HL-60 (cell line): ENCODE measurements at regions not wholly inside any gene's neighbourhood (a gene's known extent, or its start where the extent isn't known, plus 50 kb on each side); places are given as distances from the start of the nearest gene placed in this dataset.
A peak's percentile ranks its signal among the peaks of the same experiment; 100 is the strongest.

ENCODE experiments used
- DNase-seq, 2 experiments: peaks; one replicate each; pipeline ENCODE4 v3.0.0-alpha.2; 2010 to 2020; ENCODE audit warnings: low read depth in 1 of 2, low spot score in 1 of 2
- H3K27ac ChIP-seq: fragments of 250-450 bp; sonication (Bioruptor Pico); replicated peaks from 2 replicates; pipeline ENCODE4 v1.5.1; 2020; ENCODE audit warnings: mild to moderate bottlenecking, moderate library complexity
- H3K27me3 ChIP-seq: fragments of 250-450 bp; sonication (Bioruptor Pico); 2 replicates; pipeline ENCODE4 v1.5.1; 2021; ENCODE audit warnings: mild to moderate bottlenecking, moderate library complexity; ENCODE audit not compliant: insufficient read depth, poor library complexity, severe bottlenecking
- H3K4me3 ChIP-seq: replicated peaks from 2 replicates; pipeline ENCODE4 v1.5.1; 2011; ENCODE audit warnings: mild to moderate bottlenecking, control low read depth, low read length; ENCODE audit not compliant: insufficient read depth
- GABPA ChIP-seq: IDR thresholded peaks from 2 replicates; pipeline ENCODE4 v1.6.1; 2012; ENCODE audit warnings: low read depth
- POLR2AphosphoS5 ChIP-seq: IDR thresholded peaks from 2 replicates; pipeline ENCODE4 v1.6.1; 2012; ENCODE audit warnings: low read depth
- REST ChIP-seq: IDR thresholded peaks from 2 replicates; pipeline ENCODE4 v1.6.1; 2012; ENCODE audit warnings: low read depth; ENCODE audit not compliant: insufficient replicate concordance
- SPI1 ChIP-seq: IDR thresholded peaks from 2 replicates; pipeline ENCODE4 v1.6.1; 2012; ENCODE audit warnings: low read depth, mild to moderate bottlenecking, borderline replicate concordance
- TF ChIP-seq, protein P1 (sequence below): IDR thresholded peaks from one replicate; pipeline ENCODE4 v1.5.1; 2011; ENCODE audit warnings: low read length, control low read depth, inconsistent platforms; ENCODE audit not compliant: insufficient read depth

DNA sequence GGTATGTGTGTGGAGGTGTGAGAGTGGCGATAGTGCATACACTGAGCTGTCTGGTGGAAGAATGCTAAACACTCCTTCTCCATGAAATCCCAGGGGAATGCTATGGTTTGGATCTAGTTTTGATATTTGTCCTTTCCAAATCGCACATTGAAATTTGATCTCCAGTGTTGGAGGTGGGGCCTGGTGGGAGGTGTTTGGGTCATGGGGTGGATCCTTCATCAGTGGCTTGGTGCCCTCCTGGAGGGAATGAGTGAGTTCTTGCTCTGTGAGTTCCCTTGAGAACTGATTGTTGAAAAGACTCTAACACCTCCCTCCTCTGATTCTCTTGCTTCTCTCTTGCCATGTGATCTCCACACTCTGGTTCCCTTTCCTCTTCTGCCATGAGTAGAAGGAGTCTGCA, 114.1 kb upstream of the HHIP start:
- DNase-seq = no peak
- H3K4me3 ChIP-seq = no peak overlapping the region
- no peak overlapping the region for H3K27ac ChIP-seq
- H3K27me3 ChIP-seq = no peaks in the 10 kb centered on the region
- TF ChIP-seq REST (no peak), POLR2AphosphoS5 (no peak), SPI1 (no peak), GABPA (no peak)
- TF ChIP-seq, protein P1, sequence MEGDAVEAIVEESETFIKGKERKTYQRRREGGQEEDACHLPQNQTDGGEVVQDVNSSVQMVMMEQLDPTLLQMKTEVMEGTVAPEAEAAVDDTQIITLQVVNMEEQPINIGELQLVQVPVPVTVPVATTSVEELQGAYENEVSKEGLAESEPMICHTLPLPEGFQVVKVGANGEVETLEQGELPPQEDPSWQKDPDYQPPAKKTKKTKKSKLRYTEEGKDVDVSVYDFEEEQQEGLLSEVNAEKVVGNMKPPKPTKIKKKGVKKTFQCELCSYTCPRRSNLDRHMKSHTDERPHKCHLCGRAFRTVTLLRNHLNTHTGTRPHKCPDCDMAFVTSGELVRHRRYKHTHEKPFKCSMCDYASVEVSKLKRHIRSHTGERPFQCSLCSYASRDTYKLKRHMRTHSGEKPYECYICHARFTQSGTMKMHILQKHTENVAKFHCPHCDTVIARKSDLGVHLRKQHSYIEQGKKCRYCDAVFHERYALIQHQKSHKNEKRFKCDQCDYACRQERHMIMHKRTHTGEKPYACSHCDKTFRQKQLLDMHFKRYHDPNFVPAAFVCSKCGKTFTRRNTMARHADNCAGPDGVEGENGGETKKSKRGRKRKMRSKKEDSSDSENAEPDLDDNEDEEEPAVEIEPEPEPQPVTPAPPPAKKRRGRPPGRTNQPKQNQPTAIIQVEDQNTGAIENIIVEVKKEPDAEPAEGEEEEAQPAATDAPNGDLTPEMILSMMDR = no peak

DNA sequence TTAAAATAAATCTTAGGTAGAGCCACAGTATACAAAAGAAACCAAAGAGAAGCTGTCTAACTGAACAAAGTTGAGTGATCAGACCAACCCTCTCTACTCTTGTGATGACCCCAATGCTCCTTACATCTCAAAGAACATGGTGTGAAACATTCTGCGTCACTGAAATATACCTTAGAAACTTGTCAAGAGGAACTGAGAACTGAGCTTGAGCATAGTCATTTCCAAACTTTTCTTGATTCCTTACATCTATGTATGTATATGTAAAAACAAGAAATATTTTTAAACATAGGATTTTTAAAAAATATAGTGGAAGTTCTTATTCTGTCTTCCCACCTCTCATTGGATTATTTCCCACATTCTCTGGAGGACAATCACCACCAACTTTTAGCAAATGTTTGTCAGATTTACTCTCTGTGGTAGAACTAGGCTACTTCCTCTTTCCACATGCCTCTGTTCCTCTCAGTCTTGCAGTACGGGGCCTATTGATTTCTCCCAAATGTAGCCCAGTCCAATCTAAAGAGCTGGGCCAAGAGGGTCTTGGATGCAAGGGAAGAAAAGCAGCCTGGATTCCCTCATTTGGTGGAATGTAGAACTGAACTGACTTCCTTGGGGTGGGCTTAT, 98.2 kb upstream of the HHIP start:
- TF ChIP-seq, protein P1 = no peak
- TF ChIP-seq SPI1 (peak; percentile 62; the same call in 1 of the 2 replicates), GABPA (no peak), REST (no peak)
- no peak overlapping the region for H3K27ac ChIP-seq
- no peak for DNase-seq

DNA sequence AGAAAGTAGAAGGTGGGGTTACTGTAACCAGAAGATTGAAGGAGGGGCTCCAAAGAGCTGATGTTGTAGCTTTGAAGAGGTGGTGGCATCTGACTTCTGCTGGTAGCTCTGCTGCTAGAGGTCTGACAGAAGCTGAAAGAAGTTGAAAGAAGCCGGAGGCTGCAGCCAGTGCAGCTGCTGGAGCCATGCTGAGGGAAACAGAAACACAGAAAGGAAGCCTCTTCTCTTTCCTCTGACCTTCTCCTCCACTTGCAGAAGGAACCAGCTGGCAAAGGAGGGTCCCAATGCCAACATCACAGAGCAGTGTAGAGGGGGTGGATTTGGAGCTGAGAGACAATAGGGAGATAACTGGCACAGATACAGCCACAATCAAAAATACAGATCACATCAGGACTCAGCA, 89.3 kb upstream of the HHIP start:
- no peak overlapping the region for H3K27ac ChIP-seq
- no peaks in the 10 kb centered on the region for H3K27me3 ChIP-seq
- DNase-seq = no peak
- no peak overlapping the region for H3K4me3 ChIP-seq
- TF ChIP-seq SPI1 (no peak), REST (no peak), POLR2AphosphoS5 (no peak), GABPA (no peak)
- TF ChIP-seq, protein P1 = no peak

More for the DNA sequence above, 98.2 kb upstream of the HHIP start:
- no peaks in the 10 kb centered on the region for H3K27me3 ChIP-seq
- no peak overlapping the region for H3K4me3 ChIP-seq
